RKO (cell line): ENCODE measurements at regions not wholly inside any gene's neighbourhood (a gene's known extent, or its start where the extent isn't known, plus 50 kb on each side); places are given as distances from the start of the nearest gene placed in this dataset.
"Not testable (repeated sequence)": the region's sequence is repeated elsewhere in the genome, so short reads cannot be mapped to it uniquely, and the experiment has no call there.

Source experiments
- DNase-seq: peaks from one replicate; pipeline ENCODE4 v3.0.0-alpha.2; 2016; ENCODE audit warnings: low spot score

- no peak for DNase-seq
Measured at GRCh38 chr5:63205976-63206375, 627.4 kb downstream of the LRRC70 start.

GRCh38 chr5:63201738-63202137 lies 623.1 kb downstream of the LRRC70 start:
- no peak for DNase-seq

GRCh38 chr5:63194126-63194525 lies 615.5 kb downstream of the LRRC70 start:
- DNase-seq = no peak

- not testable (repeated sequence) for DNase-seq
Measured at GRCh38 chr5:63180190-63180589, 601.6 kb downstream of the LRRC70 start.

- DNase-seq = no peak
Measured at GRCh38 chr5:63175850-63176249, 597.2 kb downstream of the LRRC70 start.

- DNase-seq = no peak
Measured at GRCh38 chr5:63170486-63170885, 591.9 kb downstream of the LRRC70 start.

- no peak for DNase-seq
Measured at GRCh38 chr5:63164838-63165535, 586.4 kb downstream of the LRRC70 start.

- no peak for DNase-seq
Measured at GRCh38 chr5:63164339-63164738, 585.7 kb downstream of the LRRC70 start.

GRCh38 chr5:63155310-63155631 lies 576.7 kb downstream of the LRRC70 start:
- no peak for DNase-seq

- DNase-seq = no peak
Measured at GRCh38 chr5:63154476-63155309, 576.1 kb downstream of the LRRC70 start.

GRCh38 chr5:63152871-63153270 lies 574.3 kb downstream of the LRRC70 start:
- DNase-seq = no peak

- no peak for DNase-seq
Measured at GRCh38 chr5:63145167-63145566, 566.5 kb downstream of the LRRC70 start.

GRCh38 chr5:63141591-63141990 lies 563.0 kb downstream of the LRRC70 start:
- no peak for DNase-seq

- DNase-seq = no peak
Measured at GRCh38 chr5:63135291-63135690, 556.7 kb downstream of the LRRC70 start.

GRCh38 chr5:63131626-63132285 lies 553.1 kb downstream of the LRRC70 start:
- peak; percentile 88 for DNase-seq

GRCh38 chr5:63128761-63129160 lies 550.1 kb downstream of the LRRC70 start:
- no peak for DNase-seq

GRCh38 chr5:63128018-63128417 lies 549.4 kb downstream of the LRRC70 start:
- no peak for DNase-seq

GRCh38 chr5:63127054-63127453 lies 548.4 kb downstream of the LRRC70 start:
- peak; percentile 0 for DNase-seq

- peak; percentile 73 for DNase-seq
Measured at GRCh38 chr5:63125862-63126261, 547.2 kb downstream of the LRRC70 start.

GRCh38 chr5:63125392-63125791 lies 546.8 kb downstream of the LRRC70 start:
- no peak for DNase-seq

GRCh38 chr5:63124266-63124665 lies 545.6 kb downstream of the LRRC70 start:
- no peak for DNase-seq

- no peak for DNase-seq
Measured at GRCh38 chr5:63121471-63121870, 542.9 kb downstream of the LRRC70 start.

- DNase-seq = no peak
Measured at GRCh38 chr5:63118221-63118620, 539.6 kb downstream of the LRRC70 start.
